Endothelial cell (in vitro differentiated cells): ENCODE measurements at regions not wholly inside any gene's neighbourhood (a gene's known extent, or its start where the extent isn't known, plus 50 kb on each side); places are given as distances from the start of the nearest gene placed in this dataset.

Source experiments
- DNase-seq: peaks from one replicate; pipeline ENCODE4 v3.0.0; 2021; ENCODE audit warnings: low spot score
- H3K27ac Mint-ChIP-seq: one replicate; pipeline ENCODE4 v1.8.0; 2021; ENCODE audit warnings: mixed read lengths, inconsistent platforms; ENCODE audit not compliant: unreplicated experiment
- H3K27me3 Mint-ChIP-seq: one replicate; pipeline ENCODE4 v1.8.0; 2021; ENCODE audit warnings: mild to moderate bottlenecking, moderate library complexity, mixed read lengths, inconsistent platforms; ENCODE audit not compliant: unreplicated experiment
- H3K36me3 Mint-ChIP-seq: one replicate; pipeline ENCODE4 v1.8.0; 2021; ENCODE audit warnings: mild to moderate bottlenecking, low read depth, mixed read lengths, inconsistent platforms; ENCODE audit not compliant: unreplicated experiment
- H3K4me1 Mint-ChIP-seq: one replicate; pipeline ENCODE4 v1.8.0; 2021; ENCODE audit warnings: mild to moderate bottlenecking, mixed read lengths, inconsistent platforms; ENCODE audit not compliant: unreplicated experiment
- H3K4me3 Mint-ChIP-seq: one replicate; pipeline ENCODE4 v1.8.0; 2021; ENCODE audit warnings: mild to moderate bottlenecking, mixed read lengths, inconsistent platforms; ENCODE audit not compliant: unreplicated experiment
- H3K9me3 Mint-ChIP-seq: one replicate; pipeline ENCODE4 v1.8.0; 2021; ENCODE audit warnings: mixed read lengths, inconsistent platforms; ENCODE audit not compliant: unreplicated experiment
- CTCF ChIP-seq: fragments of 200-600 bp; sonication (generic); IDR thresholded peaks from one replicate; pipeline ENCODE4 v1.5.0; 2021; ENCODE audit warnings: antibody characterized with exemption; ENCODE audit not compliant: unreplicated experiment

GRCh38 chr6:9388596-9388995 is 953.3 kb upstream of the SLC35B3 start:
- TF ChIP-seq CTCF: no peak
- no peaks in the 10 kb centered on the region for H3K9me3 Mint-ChIP-seq
- DNase-seq: no peak
- no peak overlapping the region for H3K4me3 Mint-ChIP-seq
- H3K27me3 Mint-ChIP-seq: no peaks in the 10 kb centered on the region
- H3K27ac Mint-ChIP-seq: no peak overlapping the region
- H3K4me1 Mint-ChIP-seq: no peaks in the 10 kb centered on the region
- no peaks in the 10 kb centered on the region for H3K36me3 Mint-ChIP-seq

- Mint-ChIP-seq H3K9me3 (no peaks in the 10 kb centered on the region), H3K36me3 (no peaks in the 10 kb centered on the region), H3K4me1 (no peaks in the 10 kb centered on the region), H3K27me3 (no peaks in the 10 kb centered on the region), H3K4me3 (no peak overlapping the region), H3K27ac (no peak overlapping the region)
- DNase-seq: no peak
- TF ChIP-seq CTCF: no peak
Measured at GRCh38 chr6:9380568-9380967, 945.2 kb upstream of the SLC35B3 start.

DNA sequence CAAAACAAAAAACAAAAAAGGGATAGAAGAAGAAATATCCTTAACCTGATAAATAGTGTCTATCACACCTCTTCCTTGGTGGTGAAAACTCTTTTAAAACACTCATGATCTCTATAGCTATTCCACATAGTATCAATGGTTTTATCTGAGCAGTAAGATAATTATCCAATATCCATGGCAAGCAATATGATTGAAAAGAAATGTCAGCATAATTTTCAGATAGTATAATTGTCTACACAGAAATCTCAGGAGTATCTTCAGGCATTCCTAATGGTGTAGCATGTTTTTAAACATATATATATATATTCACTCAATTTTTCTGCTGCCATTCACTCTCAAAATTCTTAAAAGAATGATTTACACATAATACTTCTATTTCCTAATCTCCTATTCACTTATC is 938.0 kb upstream of the SLC35B3 start:
- Mint-ChIP-seq H3K4me1 (no peaks in the 10 kb centered on the region), H3K27me3 (no peaks in the 10 kb centered on the region), H3K4me3 (no peak overlapping the region), H3K9me3 (no peaks in the 10 kb centered on the region), H3K36me3 (no peaks in the 10 kb centered on the region), H3K27ac (no peak overlapping the region)
- no peak for DNase-seq
- TF ChIP-seq CTCF: no peak

DNA sequence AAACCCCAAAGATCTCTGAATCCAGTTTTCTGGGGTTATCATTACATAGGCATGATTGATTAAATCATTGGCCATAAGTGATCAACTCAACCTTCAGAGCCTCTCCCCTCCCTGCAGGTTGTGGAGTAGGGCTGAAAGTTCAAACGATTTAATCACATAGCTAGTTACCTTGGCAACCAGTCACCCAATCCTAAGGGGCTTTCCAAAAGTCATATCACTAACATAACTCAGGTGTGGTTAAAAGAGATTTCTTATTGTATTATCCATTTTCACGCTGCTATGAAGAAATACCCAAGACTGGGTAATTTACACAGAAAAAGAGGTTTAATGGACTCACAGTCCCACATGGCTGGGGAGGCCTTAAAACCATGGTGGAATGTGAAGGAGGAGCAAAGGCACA is 935.1 kb upstream of the SLC35B3 start:
- no peak for DNase-seq
- no peaks in the 10 kb centered on the region for H3K27me3 Mint-ChIP-seq
- no peaks in the 10 kb centered on the region for H3K9me3 Mint-ChIP-seq
- no peaks in the 10 kb centered on the region for H3K36me3 Mint-ChIP-seq
- no peak overlapping the region for H3K27ac Mint-ChIP-seq
- no peaks in the 10 kb centered on the region for H3K4me1 Mint-ChIP-seq
- no peak overlapping the region for H3K4me3 Mint-ChIP-seq
- TF ChIP-seq CTCF: no peak

DNA sequence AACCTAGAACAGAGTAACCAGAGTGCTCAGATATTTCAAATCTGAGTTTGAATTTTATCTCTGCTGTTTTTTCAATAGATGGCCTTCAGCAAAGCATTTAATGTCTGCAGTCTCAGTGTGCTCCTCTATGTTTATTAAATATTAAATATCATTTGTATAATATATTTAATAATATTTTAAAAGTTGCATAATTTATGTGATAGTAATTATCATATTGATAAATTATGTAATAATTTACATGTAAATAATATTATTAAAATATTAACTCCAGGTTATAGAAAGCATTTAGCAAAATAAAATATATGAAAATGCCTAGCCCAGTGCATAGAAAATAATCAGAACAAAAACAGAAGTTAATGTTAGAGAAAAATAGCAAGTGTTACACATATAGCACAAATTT is 930.0 kb upstream of the SLC35B3 start:
- Mint-ChIP-seq H3K27ac (no peak overlapping the region), H3K27me3 (no peaks in the 10 kb centered on the region), H3K36me3 (no peaks in the 10 kb centered on the region), H3K9me3 (no peaks in the 10 kb centered on the region), H3K4me1 (no peaks in the 10 kb centered on the region), H3K4me3 (no peak overlapping the region)
- DNase-seq: no peak
- no peak for TF ChIP-seq CTCF
